ENCODE measurements at regions not wholly inside any gene's neighbourhood (a gene's known extent, or its start where the extent isn't known, plus 50 kb on each side); places are given as distances from the start of the nearest gene placed in this dataset.

DNA sequence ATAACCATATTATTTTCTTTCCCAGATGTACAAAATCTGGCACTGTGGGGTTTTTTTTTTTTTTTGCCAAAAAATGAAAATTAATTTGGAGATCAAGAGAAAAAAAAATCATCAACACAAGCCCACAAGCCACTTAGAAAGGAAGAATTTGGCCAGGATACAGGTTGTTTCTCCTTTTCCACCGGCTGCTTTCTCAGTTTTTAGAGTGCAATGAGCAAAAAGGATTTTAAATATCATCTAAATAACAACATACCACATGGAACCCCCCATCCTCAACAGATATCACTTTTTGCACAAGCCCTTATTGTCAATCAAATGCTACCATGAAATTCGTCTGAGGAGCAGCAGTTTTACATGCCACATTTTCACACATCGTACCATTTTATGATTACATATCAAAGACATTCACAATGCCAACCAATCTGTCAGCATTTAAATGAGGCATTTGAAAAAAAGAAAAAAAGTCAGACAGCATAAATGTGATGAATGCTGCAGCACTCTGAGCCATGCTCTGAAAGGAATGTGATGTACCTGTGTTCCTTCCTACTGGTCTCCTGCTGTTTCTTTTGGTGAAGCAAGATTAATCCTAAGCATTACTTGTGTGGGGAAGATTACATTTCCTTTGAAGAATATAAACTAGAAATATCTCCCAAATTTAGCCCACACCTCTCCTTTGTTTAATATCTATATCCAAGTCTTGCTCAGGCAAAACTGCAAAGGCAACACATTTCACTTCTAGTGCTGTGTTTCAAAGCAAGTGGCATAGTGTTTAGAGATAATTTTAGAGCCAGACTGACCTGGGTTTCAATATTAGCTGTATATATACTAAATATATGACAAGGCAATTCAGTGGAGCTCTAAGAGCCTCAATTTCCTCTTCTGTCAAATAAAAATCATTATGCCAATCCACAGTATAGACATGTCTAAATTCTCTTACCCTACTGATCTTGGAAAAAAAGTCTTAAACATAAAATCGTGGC, 391.3 kb downstream of the CMPK2 start:
- intact Hi-C loops (cut with DNase I), result no loop called here
- Histone ChIP-seq H3K4me3 (no peak overlapping the region), H3K9me3 (peaks cover 0 to 7% (median 0%) of the 10 kb centered on the region in 3 donors), H3K4me1 (no peaks in the 10 kb centered on the region), H3K27me3 (no peaks in the 10 kb centered on the region), H3K27ac (no peak overlapping the region), H3K36me3 (no peaks in the 10 kb centered on the region)
- DNase-seq, result no peak
- TF ChIP-seq, protein P1, sequence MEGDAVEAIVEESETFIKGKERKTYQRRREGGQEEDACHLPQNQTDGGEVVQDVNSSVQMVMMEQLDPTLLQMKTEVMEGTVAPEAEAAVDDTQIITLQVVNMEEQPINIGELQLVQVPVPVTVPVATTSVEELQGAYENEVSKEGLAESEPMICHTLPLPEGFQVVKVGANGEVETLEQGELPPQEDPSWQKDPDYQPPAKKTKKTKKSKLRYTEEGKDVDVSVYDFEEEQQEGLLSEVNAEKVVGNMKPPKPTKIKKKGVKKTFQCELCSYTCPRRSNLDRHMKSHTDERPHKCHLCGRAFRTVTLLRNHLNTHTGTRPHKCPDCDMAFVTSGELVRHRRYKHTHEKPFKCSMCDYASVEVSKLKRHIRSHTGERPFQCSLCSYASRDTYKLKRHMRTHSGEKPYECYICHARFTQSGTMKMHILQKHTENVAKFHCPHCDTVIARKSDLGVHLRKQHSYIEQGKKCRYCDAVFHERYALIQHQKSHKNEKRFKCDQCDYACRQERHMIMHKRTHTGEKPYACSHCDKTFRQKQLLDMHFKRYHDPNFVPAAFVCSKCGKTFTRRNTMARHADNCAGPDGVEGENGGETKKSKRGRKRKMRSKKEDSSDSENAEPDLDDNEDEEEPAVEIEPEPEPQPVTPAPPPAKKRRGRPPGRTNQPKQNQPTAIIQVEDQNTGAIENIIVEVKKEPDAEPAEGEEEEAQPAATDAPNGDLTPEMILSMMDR (IDR thresholded peaks at IDR 0.05), result no peak
- TF ChIP-seq POLR2A (IDR thresholded peaks at IDR 0.05), result no peak
- 36 to 47% methylated on average over 4 of the region's 4 CpGs for WGBS, 2 donors

DNA sequence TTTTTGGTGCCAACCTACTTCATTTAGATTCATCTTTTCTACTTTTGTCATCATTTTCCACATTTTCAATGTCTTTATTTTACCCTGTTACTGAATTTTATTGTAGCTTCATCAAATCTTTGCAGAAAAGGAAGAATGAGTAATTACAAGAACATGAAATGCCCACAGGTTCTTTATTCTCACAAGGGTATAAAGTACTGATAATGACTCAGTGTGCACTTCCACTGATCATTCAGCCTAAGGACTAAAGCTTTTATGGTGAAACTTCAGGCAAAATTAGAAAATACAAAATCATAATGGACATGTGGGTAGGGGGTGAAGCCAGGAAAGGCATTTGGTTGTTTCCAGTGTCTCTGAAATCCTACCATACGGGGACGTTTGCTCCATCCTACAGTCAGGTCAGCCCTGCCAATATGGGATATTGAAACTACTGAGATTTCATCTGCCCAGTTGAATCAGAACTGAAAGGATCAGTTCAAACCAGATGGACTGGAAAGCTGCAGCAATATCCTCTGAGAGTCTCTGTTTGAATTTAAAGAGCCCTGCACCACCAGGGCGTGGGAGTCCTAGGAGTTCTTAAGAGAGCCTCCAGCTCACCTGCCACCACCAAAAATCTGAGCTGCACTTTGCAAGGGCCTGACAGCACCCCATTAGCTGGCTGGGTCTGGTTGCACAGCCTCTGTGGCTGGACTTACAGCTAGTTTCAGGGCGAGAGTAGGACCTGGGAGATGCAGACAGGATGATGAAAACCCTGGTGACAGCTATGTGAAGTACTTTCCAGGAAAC, 390.4 kb downstream of the CMPK2 start:
- DNase-seq, result no peak
- TF ChIP-seq, protein P1 (IDR thresholded peaks at IDR 0.05), result no peak
- TF ChIP-seq POLR2A (IDR thresholded peaks at IDR 0.05), result no peak
- Histone ChIP-seq H3K4me3 (no peak overlapping the region), H3K4me1 (no peaks in the 10 kb centered on the region), H3K27ac (no peak overlapping the region), H3K36me3 (no peaks in the 10 kb centered on the region), H3K9me3 (peaks cover 0 to 10% (median 0%) of the 10 kb centered on the region in 3 donors), H3K27me3 (no peaks in the 10 kb centered on the region)
- intact Hi-C loops (cut with DNase I), result no loop called here
- WGBS, 2 donors, result 47 to 69% methylated on average over 3 to 4 of the region's 4 CpGs

DNA sequence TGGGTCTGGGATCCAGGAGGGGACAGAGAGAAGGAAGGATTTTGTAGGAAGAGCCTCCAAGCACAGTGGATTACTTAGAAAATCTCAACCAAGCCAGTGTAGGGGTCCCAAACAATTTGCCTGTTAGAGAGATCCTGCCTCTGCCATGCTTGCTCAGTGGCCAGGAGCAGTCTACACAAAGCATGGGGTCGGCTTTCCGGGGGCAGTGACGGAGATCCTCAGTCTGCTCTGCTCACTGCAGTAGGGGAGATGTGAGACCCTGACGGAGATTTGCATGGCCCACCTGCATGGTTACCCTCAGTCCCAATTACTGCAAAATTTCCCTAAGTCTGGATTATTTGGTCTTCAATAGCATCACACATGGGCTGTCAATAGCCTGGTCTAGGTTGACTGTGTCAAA, 385.2 kb downstream of the CMPK2 start:
- TF ChIP-seq, protein P1 (IDR thresholded peaks at IDR 0.05), result no peak
- no peak for TF ChIP-seq POLR2A (IDR thresholded peaks at IDR 0.05)
- H3K9me3 ChIP-seq, result peaks cover 0 to 19% (median 0%) of the 10 kb centered on the region in 3 donors
- H3K36me3 ChIP-seq, result no peaks in the 10 kb centered on the region
- 80 to 90% methylated on average over 1 to 4 of the region's 4 CpGs for WGBS, 2 donors
- DNase-seq, result no peak
- H3K4me3 ChIP-seq, result no peak overlapping the region
- no peaks in the 10 kb centered on the region for H3K4me1 ChIP-seq
- intact Hi-C loops (cut with DNase I), result no loop called here
- no peaks in the 10 kb centered on the region for H3K27me3 ChIP-seq
- no peak overlapping the region for H3K27ac ChIP-seq

DNA sequence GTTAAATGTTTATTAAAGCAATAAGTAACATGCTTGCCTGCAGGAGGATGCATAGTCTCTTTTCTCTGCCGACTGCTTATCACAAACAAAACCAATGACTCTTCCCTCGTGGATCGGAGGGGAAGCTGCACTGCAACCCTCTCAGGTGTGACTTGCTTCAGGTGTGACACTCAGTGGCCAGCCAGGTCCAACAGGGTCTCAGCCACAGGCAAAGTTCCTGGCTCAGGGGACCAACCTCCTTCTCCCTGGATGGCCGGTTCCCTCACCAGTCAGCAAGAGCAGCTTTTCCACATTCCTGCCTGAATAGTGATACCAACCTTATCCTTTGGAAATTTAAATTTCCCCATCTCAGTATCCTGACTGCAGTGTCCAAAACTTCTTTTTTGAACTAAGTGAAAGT, 383.5 kb downstream of the CMPK2 start:
- no peaks in the 10 kb centered on the region for H3K27me3 ChIP-seq
- no peak for TF ChIP-seq POLR2A (IDR thresholded peaks at IDR 0.05)
- TF ChIP-seq, protein P1 (IDR thresholded peaks at IDR 0.05), result no peak

DNA sequence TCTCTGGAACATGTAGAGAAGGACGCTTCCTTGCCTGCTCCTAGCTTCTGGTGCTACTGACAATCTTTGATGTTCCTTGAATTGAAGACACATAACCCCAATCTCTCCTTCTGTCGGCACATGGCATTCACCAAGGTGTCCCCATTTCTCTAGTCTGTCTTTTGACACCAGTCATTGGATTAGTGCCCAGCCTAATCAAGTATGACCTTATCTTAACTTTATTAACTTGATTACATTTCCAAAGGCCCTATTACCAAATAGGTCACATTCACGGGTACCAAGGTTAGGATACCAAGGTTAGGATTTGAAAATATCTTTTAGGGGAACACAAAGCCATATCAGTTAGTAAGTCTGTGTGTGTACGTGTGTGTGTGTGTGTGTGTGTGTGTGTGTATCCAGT, 377.9 kb downstream of the CMPK2 start:
- H3K9me3 ChIP-seq, result peaks cover 0 to 10% (median 0%) of the 10 kb centered on the region in 3 donors
- H3K27ac ChIP-seq, result no peak overlapping the region
- no peaks in the 10 kb centered on the region for H3K27me3 ChIP-seq
- H3K4me1 ChIP-seq, result no peaks in the 10 kb centered on the region
- intact Hi-C loops (cut with DNase I), result no loop called here
- TF ChIP-seq POLR2A (IDR thresholded peaks at IDR 0.05), result no peak
- TF ChIP-seq, protein P1 (IDR thresholded peaks at IDR 0.05), result no peak
- H3K36me3 ChIP-seq, result no peaks in the 10 kb centered on the region
- 54 to 64% methylated on average over 4 of the region's 4 CpGs for WGBS, 2 donors
- no peak overlapping the region for H3K4me3 ChIP-seq
- no peak for DNase-seq

More for the DNA sequence above, 383.5 kb downstream of the CMPK2 start:
- H3K27ac ChIP-seq, result no peak overlapping the region
- DNase-seq, result no peak
- H3K36me3 ChIP-seq, result no peaks in the 10 kb centered on the region
- intact Hi-C loops (cut with DNase I), result no loop called here
- peaks cover 0 to 19% (median 0%) of the 10 kb centered on the region in 3 donors for H3K9me3 ChIP-seq
- WGBS, 2 donors, result 70 to 78% methylated on average over 3 to 4 of the region's 4 CpGs
- H3K4me1 ChIP-seq, result no peaks in the 10 kb centered on the region
- H3K4me3 ChIP-seq, result no peak overlapping the region

Measured in esophagus squamous epithelium (tissue), 5 donors.